Gastroesophageal sphincter (tissue), 4 donors: ENCODE measurements at regions not wholly inside any gene's neighbourhood (a gene's known extent, or its start where the extent isn't known, plus 50 kb on each side); places are given as distances from the start of the nearest gene placed in this dataset.
"Not testable (repeated sequence)": the region's sequence is repeated elsewhere in the genome, so short reads cannot be mapped to it uniquely, and the experiment has no call there.

Source experiments
- ATAC-seq: fragments of 150-250 bp; one replicate; pipeline ENCODE4 v1.9.1; 2016; ENCODE audit warnings: mild to moderate bottlenecking, moderate library complexity
- H3K27ac ChIP-seq, 4 donors: fragments of 200-600 bp; sonication (generic) in 3 of 4; 1 replicate in 3 of 4; 2 replicates in 1 of 4; pipeline ENCODE4 v1.5.1; 2016 to 2019
- H3K27me3 ChIP-seq: fragments of 200-600 bp; sonication (generic); one replicate; pipeline ENCODE4 v1.5.1; 2019
- H3K36me3 ChIP-seq, 2 donors: fragments of 200-600 bp; sonication (generic); one replicate each; pipeline ENCODE4 v1.5.1; 2019; ENCODE audit warnings: control low read depth in 1 of 2
- H3K4me1 ChIP-seq, 3 donors: fragments of 200-600 bp; sonication (generic); 1 replicate in 2 of 3; 2 replicates in 1 of 3; pipeline ENCODE4 v1.5.1; 2016 to 2019; ENCODE audit warnings: control low read depth in 2 of 3
- H3K4me3 ChIP-seq, 2 donors: fragments of 200-600 bp; sonication (generic); one replicate each; pipeline ENCODE4 v1.5.1; 2019; ENCODE audit warnings: mild to moderate bottlenecking in 1 of 2, moderate library complexity in 1 of 2
- H3K9me3 ChIP-seq, 3 donors: fragments of 200-600 bp; sonication (generic); one replicate each; pipeline ENCODE4 v1.5.1; 2017 to 2019; ENCODE audit warnings: control low read depth in 2 of 3
- EP300 ChIP-seq: sonication (generic); formaldehyde crosslinking; IDR thresholded peaks from one replicate; pipeline ENCODE4 v1.6.1; 2017; ENCODE audit warnings: antibody characterized with exemption, mild to moderate bottlenecking
- POLR2A ChIP-seq, 2 donors: fragments of 450-650 bp; IDR thresholded peaks; one replicate each; pipeline ENCODE4 v1.6.1; 2017; ENCODE audit warnings: antibody characterized with exemption in 2 of 2, mild to moderate bottlenecking in 2 of 2, moderate library complexity in 1 of 2
- POLR2AphosphoS5 ChIP-seq: sonication (generic); formaldehyde crosslinking; IDR thresholded peaks from one replicate; pipeline ENCODE4 v1.6.1; 2017; ENCODE audit warnings: antibody characterized with exemption
- WGBS, 2 donors: methylation state at CpG; one replicate each; pipeline ENCODE4 v1.1.5; 2018; ENCODE audit warnings: low coverage in 1 of 2; 5-methylcytosine and 5-hydroxymethylcytosine counted together
- TF ChIP-seq, protein P1 (sequence below), 4 experiments: fragments of 200-600 bp in 2 of 4; fragments of 450-650 bp in 2 of 4; sonication (generic) in 1 of 4; IDR thresholded peaks; one replicate each; pipeline ENCODE4 v1.5.1; 2017 to 2019; ENCODE audit warnings: antibody characterized with exemption in 4 of 4, mild to moderate bottlenecking in 2 of 4, moderate library complexity in 2 of 4

DNA sequence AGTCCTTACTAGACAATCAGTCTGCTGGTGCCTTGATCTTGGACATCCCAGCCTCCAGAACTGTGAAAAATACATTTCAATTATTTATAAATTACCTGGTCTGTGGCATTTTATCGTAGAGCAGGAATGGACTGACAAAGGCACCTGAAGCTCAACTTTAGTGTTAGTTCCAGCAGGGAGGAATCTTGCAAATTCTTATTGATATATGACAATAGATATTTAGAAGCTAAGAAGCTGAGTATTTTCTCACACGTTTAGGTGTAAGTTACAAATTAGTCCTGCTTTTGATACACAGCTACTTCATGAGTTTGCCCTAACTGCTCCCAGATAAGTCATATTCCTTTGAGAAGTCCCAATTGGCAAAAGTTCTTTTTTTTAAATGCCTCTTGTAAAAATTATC, 138.0 kb upstream of the ZNF217 start:
- no peaks in the 10 kb centered on the region for H3K9me3 ChIP-seq
- H3K27ac ChIP-seq, result no peak overlapping the region
- H3K36me3 ChIP-seq, result no peaks in the 10 kb centered on the region
- ATAC-seq, result no peak
- H3K4me1 ChIP-seq, result peaks cover 0 to 3% (median 0%) of the 10 kb centered on the region in 3 donors
- TF ChIP-seq, protein P1, sequence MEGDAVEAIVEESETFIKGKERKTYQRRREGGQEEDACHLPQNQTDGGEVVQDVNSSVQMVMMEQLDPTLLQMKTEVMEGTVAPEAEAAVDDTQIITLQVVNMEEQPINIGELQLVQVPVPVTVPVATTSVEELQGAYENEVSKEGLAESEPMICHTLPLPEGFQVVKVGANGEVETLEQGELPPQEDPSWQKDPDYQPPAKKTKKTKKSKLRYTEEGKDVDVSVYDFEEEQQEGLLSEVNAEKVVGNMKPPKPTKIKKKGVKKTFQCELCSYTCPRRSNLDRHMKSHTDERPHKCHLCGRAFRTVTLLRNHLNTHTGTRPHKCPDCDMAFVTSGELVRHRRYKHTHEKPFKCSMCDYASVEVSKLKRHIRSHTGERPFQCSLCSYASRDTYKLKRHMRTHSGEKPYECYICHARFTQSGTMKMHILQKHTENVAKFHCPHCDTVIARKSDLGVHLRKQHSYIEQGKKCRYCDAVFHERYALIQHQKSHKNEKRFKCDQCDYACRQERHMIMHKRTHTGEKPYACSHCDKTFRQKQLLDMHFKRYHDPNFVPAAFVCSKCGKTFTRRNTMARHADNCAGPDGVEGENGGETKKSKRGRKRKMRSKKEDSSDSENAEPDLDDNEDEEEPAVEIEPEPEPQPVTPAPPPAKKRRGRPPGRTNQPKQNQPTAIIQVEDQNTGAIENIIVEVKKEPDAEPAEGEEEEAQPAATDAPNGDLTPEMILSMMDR (IDR thresholded peaks at IDR 0.05), result no peak
- TF ChIP-seq EP300 (no peak), POLR2AphosphoS5 (no peak), POLR2A (IDR thresholded peaks at IDR 0.05) (no peak)
- peaks cover 4% of the 10 kb centered on the region for H3K27me3 ChIP-seq
- no peak overlapping the region for H3K4me3 ChIP-seq
- WGBS, 2 donors, result 81 to 89% methylated on average over 2 of the region's 2 CpGs

DNA sequence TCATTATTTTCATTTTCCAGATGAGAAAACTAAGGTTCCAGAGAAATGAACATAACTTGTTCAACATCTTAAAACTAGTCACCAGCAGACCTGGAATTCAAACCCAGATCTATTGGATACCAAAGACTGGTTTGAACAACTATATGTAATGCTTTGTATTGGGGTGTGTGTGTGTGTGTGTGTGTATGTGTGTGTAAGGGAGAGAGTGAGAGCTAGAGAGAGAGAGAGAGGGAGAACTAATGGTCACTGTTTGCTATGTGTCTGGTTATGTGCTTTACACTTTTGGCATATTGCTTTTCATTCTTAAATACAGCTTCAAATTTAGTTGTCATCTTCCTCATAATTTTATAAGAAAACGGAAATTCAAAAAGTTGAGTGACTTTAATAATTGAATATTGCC, 134.7 kb upstream of the ZNF217 start:
- 92 to 100% methylated on average over 1 of the region's 1 CpG for WGBS, 2 donors
- Histone ChIP-seq H3K9me3 (no peaks in the 10 kb centered on the region), H3K4me3 (no peak overlapping the region), H3K4me1 (no peaks in the 10 kb centered on the region), H3K27me3 (peaks cover 3% of the 10 kb centered on the region), H3K36me3 (no peaks in the 10 kb centered on the region), H3K27ac (no peak overlapping the region)
- ATAC-seq, result no peak
- TF ChIP-seq POLR2A (IDR thresholded peaks at IDR 0.05) (no peak), EP300 (no peak), POLR2AphosphoS5 (no peak)
- TF ChIP-seq, protein P1 (IDR thresholded peaks at IDR 0.05), result no peak

DNA sequence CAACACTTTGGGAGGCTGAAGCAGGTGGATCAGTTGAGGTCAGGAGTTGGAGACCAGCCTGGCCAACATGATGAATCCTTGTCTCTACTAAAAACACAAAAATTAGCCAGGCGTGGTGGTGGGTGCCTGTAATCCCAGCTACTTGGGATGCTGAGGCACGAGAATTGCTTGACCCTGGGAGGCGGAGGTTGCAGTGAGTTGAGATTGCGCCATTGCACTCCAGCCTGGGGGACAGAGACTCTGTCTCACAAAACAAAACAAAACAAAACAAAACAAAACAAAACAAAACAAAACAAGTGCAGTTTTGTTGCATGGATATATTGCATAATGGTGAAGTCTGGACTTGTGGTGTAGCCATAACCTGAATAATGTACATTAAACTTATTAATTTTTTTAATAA, 133.6 kb upstream of the ZNF217 start:
- not testable (repeated sequence) for H3K27ac ChIP-seq, H3K4me1 ChIP-seq, H3K36me3 ChIP-seq, H3K27me3 ChIP-seq, H3K4me3 ChIP-seq, H3K9me3 ChIP-seq, ATAC-seq
- WGBS, 2 donors, result 86% methylated on average over 4 of the region's 4 CpGs; no CpG with 5 or more reads in 1 of the 2 donors

DNA sequence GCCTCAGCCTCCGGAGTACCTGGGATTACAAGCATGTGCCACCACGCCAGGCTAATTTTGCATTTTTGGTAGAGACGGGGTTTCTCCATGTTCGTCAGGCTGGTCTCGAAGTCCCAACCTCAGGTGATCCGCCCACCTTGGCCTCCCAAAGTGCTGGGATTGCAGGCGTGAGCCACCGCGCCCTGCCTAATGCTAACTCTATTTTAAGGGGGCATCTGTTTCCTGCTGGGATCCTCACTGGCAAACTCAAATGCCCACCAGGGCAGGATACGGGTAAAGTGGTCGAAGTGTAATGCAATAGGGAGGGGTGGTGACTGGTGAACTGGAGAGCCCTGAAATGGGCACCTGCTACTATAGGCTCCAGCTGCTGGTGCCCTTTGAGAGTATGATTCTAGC, 131.9 kb upstream of the ZNF217 start:
- no peaks in the 10 kb centered on the region for H3K4me1 ChIP-seq

DNA sequence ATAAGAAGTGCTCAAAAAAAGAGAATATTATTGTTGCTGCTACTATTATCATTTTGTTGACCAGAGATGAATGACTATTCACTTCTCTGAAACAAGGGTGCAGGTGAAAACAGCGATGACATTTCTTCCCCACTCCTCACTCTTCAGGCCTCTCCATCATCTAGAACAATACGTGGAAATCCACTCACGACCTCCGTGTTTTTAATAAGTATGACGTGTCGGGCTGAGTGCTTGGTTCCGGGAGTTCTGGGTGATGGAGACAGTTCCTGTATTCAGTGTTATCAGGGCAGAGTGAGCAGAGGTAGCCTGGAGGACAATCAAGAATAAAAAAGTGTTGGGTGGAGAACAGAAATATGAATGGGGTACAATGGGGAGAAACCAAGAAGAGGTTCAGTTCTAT, 130.0 kb upstream of the ZNF217 start:
- ATAC-seq, result no peak
- TF ChIP-seq POLR2AphosphoS5 (no peak), POLR2A (IDR thresholded peaks at IDR 0.05) (no peak), EP300 (no peak)
- TF ChIP-seq, protein P1 (IDR thresholded peaks at IDR 0.05), result no peak
- H3K27ac ChIP-seq, result no peak overlapping the region

More for the DNA sequence above, 131.9 kb upstream of the ZNF217 start:
- Histone ChIP-seq H3K27me3 (no peaks in the 10 kb centered on the region), H3K9me3 (no peaks in the 10 kb centered on the region), H3K4me3 (no peak overlapping the region), H3K36me3 (no peaks in the 10 kb centered on the region), H3K27ac (no peak overlapping the region)
- TF ChIP-seq EP300 (no peak), POLR2A (IDR thresholded peaks at IDR 0.05) (no peak), POLR2AphosphoS5 (no peak)
- TF ChIP-seq, protein P1 (IDR thresholded peaks at IDR 0.05), result no peak
- ATAC-seq, result no peak
- WGBS, 2 donors, result 90% methylated on average over 3 of the region's 11 CpGs; no CpG with 5 or more reads in 1 of the 2 donors

DNA sequence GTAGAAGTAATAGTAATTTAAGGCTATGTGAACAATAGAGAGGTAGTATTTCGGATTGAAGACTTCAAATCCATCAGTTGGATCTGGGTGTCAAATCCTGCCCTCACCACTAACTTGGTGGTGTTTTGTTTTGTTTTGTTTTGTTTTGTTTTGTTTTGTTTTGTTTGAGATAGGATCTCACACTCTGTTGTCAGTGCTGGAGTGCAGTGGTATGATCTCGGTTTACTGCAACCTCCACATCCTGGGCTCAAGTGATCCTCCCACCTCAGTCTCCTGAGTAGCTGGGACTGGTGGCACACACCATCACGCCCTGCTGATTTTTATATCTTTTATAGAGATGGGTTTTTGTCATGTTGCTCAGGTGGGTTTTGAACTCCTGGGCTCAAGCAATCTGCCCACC, 129.4 kb upstream of the ZNF217 start:
- TF ChIP-seq POLR2A (IDR thresholded peaks at IDR 0.05) (no peak), EP300 (no peak), POLR2AphosphoS5 (no peak)
- TF ChIP-seq, protein P1 (IDR thresholded peaks at IDR 0.05), result no peak
- ATAC-seq, result no peak
- 88 to 92% methylated on average over 2 to 3 of the region's 3 CpGs for WGBS, 2 donors
- H3K36me3 ChIP-seq, result no peaks in the 10 kb centered on the region
- H3K4me1 ChIP-seq, result no peaks in the 10 kb centered on the region
- no peak overlapping the region for H3K27ac ChIP-seq
- no peaks in the 10 kb centered on the region for H3K27me3 ChIP-seq
- H3K4me3 ChIP-seq, result no peak overlapping the region
- no peaks in the 10 kb centered on the region for H3K9me3 ChIP-seq

More for the DNA sequence above, 130.0 kb upstream of the ZNF217 start:
- 81 to 87% methylated on average over 7 of the region's 7 CpGs for WGBS, 2 donors
- no peaks in the 10 kb centered on the region for H3K36me3 ChIP-seq
- no peak overlapping the region for H3K4me3 ChIP-seq
- H3K9me3 ChIP-seq, result no peaks in the 10 kb centered on the region
- no peaks in the 10 kb centered on the region for H3K4me1 ChIP-seq
- H3K27me3 ChIP-seq, result no peaks in the 10 kb centered on the region
